ENCODE measurements at regions not wholly inside any gene's neighbourhood (a gene's known extent, or its start where the extent isn't known, plus 50 kb on each side); places are given as distances from the start of the nearest gene placed in this dataset.

DNA sequence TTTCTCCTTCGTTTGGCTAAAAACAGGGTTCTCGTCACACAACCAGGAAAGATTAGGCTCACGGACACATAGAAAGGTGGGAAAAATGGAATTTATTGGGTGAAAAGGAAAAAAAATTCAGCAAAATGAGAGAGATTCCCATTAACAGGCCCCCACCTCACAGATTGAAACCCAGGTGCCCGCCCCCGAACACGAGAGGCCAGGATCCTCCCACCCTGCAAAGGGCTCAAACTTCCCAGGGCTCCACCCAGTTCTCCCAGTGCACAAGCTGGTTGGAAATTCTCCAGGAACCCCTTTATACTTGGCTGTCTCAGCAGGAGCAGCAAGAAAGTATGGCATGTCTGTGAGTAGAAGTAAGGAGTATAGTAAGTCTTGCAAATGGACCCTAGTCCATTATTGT is 499.7 kb downstream of the RWDD3 start:
- peak overlapping the region; percentile 86 for H2AFZ ChIP-seq (ENCODE audit: low read length)
- H3K9me3 ChIP-seq (ENCODE audit: low read depth, low read length) = no peaks in the 10 kb centered on the region
- H3K4me3 ChIP-seq (ENCODE audit: insufficient read depth, low read length) = no peak overlapping the region
- H4K20me1 ChIP-seq (ENCODE audit: insufficient read depth, low read length) = no peaks in the 10 kb centered on the region
- H3K36me3 ChIP-seq (ENCODE audit: insufficient read depth, low read length) = no peaks in the 10 kb centered on the region
- TF ChIP-seq, protein P1, sequence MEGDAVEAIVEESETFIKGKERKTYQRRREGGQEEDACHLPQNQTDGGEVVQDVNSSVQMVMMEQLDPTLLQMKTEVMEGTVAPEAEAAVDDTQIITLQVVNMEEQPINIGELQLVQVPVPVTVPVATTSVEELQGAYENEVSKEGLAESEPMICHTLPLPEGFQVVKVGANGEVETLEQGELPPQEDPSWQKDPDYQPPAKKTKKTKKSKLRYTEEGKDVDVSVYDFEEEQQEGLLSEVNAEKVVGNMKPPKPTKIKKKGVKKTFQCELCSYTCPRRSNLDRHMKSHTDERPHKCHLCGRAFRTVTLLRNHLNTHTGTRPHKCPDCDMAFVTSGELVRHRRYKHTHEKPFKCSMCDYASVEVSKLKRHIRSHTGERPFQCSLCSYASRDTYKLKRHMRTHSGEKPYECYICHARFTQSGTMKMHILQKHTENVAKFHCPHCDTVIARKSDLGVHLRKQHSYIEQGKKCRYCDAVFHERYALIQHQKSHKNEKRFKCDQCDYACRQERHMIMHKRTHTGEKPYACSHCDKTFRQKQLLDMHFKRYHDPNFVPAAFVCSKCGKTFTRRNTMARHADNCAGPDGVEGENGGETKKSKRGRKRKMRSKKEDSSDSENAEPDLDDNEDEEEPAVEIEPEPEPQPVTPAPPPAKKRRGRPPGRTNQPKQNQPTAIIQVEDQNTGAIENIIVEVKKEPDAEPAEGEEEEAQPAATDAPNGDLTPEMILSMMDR (IDR thresholded peaks at IDR 0.05; ENCODE audit: extremely low read depth, low read depth, low read length) = no peak
- peak overlapping the region; percentile 51 for H3K27ac ChIP-seq (ENCODE audit: low read depth, low read length)
- H3K4me2 ChIP-seq (ENCODE audit: insufficient read depth, low read length) = no peak overlapping the region
- no peaks in the 10 kb centered on the region for H3K27me3 ChIP-seq (ENCODE audit: insufficient read depth, low read length)
- no peaks in the 10 kb centered on the region for H3K79me2 ChIP-seq (ENCODE audit: insufficient read depth, low read length)
- DNase-seq (ENCODE audit: insufficient read length, low spot score, missing footprints) = no peak
- peaks cover 5% of the 10 kb centered on the region for H3K4me1 ChIP-seq (ENCODE audit: insufficient read depth, low read length)

DNA sequence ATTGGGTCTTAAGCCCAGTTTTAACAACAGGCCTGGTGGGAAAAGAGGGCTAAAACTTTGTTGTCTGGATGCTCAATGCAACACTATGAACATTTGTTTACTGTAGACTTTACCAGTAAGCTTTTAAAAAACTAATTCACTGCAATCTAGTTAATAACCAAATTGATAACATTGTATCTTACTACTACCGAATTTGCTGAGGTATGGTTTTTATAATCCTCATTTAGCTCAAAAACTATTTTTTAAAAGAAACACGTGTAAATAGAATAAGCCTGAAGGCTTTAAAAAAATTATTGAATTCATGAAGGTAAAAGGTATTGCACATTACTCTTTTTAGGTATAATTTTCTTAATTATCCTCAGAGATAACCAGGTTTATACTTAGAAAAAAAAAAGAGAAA is 500.6 kb downstream of the RWDD3 start:
- Histone ChIP-seq H2AFZ (ENCODE audit: low read length) (no peak overlapping the region), H3K27me3 (ENCODE audit: insufficient read depth, low read length) (no peaks in the 10 kb centered on the region), H3K36me3 (ENCODE audit: insufficient read depth, low read length) (no peaks in the 10 kb centered on the region), H3K4me2 (ENCODE audit: insufficient read depth, low read length) (no peak overlapping the region), H3K79me2 (ENCODE audit: insufficient read depth, low read length) (no peaks in the 10 kb centered on the region), H3K4me3 (ENCODE audit: insufficient read depth, low read length) (no peak overlapping the region), H3K27ac (ENCODE audit: low read depth, low read length) (no peak overlapping the region), H4K20me1 (ENCODE audit: insufficient read depth, low read length) (no peaks in the 10 kb centered on the region), H3K9me3 (ENCODE audit: low read depth, low read length) (no peaks in the 10 kb centered on the region), H3K4me1 (ENCODE audit: insufficient read depth, low read length) (peaks cover 5% of the 10 kb centered on the region)
- TF ChIP-seq, protein P1 (IDR thresholded peaks at IDR 0.05; ENCODE audit: extremely low read depth, low read depth, low read length) = no peak
- DNase-seq (ENCODE audit: insufficient read length, low spot score, missing footprints) = no peak

DNA sequence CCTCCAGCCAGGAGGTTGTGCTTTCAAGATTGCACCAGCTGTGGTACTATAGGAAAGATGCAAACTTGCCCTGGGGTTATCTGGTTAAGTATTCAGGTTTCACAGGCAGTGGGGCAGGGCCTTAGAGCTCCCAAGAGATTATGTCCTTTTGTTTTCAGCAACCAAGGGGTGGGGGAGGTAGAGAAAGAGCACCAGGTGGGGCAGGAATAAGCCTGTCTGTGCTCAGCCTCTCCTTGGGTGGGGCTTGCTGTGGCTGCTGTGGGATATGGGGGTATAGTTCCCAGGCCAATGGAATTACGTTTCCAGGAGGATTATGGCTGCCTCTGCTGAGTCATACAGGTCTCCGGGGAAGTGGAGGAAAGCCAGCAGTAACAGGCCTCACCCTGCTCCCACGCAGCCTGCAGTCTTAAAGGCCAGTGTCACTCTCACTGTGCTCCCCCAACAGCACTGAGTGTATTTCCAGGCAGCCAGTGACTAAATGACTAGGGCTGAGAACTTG is 508.6 kb downstream of the RWDD3 start:
- Histone ChIP-seq H3K27me3 (ENCODE audit: insufficient read depth, low read length) (no peaks in the 10 kb centered on the region), H3K79me2 (ENCODE audit: insufficient read depth, low read length) (no peaks in the 10 kb centered on the region), H3K4me3 (ENCODE audit: insufficient read depth, low read length) (peak overlapping the region; percentile 14), H3K4me2 (ENCODE audit: insufficient read depth, low read length) (peak overlapping the region; percentile 63), H2AFZ (ENCODE audit: low read length) (peak overlapping the region; percentile 58), H3K4me1 (ENCODE audit: insufficient read depth, low read length) (peaks cover 16% of the 10 kb centered on the region), H3K27ac (ENCODE audit: low read depth, low read length) (peak overlapping the region; percentile 79), H4K20me1 (ENCODE audit: insufficient read depth, low read length) (no peaks in the 10 kb centered on the region), H3K9me3 (ENCODE audit: low read depth, low read length) (no peaks in the 10 kb centered on the region), H3K36me3 (ENCODE audit: insufficient read depth, low read length) (no peaks in the 10 kb centered on the region)
- TF ChIP-seq, protein P1 (IDR thresholded peaks at IDR 0.05; ENCODE audit: extremely low read depth, low read depth, low read length) = no peak
- peak; percentile 29 for DNase-seq (ENCODE audit: insufficient read length, low spot score, missing footprints)

DNA sequence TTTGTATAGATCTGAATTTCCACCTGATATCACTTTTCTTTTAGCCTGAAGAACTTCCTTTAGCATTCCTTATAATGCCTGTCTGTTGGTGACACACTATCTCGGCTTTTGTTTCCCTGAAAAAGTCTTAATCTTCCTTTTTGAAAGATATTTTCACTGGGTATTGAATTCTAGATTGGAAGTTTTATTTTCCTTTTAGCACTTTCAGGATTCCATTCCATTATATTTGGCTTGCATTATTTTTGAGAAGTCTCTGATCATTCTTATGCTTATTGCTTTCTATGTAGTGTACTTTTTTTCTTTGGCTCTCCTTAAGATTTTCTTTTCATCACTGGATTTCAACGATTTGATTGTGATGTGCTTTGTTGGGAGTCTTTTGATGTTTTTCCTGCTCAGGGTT is 510.7 kb downstream of the RWDD3 start:
- no peak overlapping the region for H2AFZ ChIP-seq (ENCODE audit: low read length)
- no peaks in the 10 kb centered on the region for H3K9me3 ChIP-seq (ENCODE audit: low read depth, low read length)
- peaks cover 16% of the 10 kb centered on the region for H3K4me1 ChIP-seq (ENCODE audit: insufficient read depth, low read length)
- no peak overlapping the region for H3K4me2 ChIP-seq (ENCODE audit: insufficient read depth, low read length)
- no peak overlapping the region for H3K27ac ChIP-seq (ENCODE audit: low read depth, low read length)
- no peaks in the 10 kb centered on the region for H3K27me3 ChIP-seq (ENCODE audit: insufficient read depth, low read length)
- no peaks in the 10 kb centered on the region for H4K20me1 ChIP-seq (ENCODE audit: insufficient read depth, low read length)
- no peak for DNase-seq (ENCODE audit: insufficient read length, low spot score, missing footprints)
- H3K36me3 ChIP-seq (ENCODE audit: insufficient read depth, low read length) = no peaks in the 10 kb centered on the region
- TF ChIP-seq, protein P1 (IDR thresholded peaks at IDR 0.05; ENCODE audit: extremely low read depth, low read depth, low read length) = no peak
- H3K4me3 ChIP-seq (ENCODE audit: insufficient read depth, low read length) = no peak overlapping the region
- no peaks in the 10 kb centered on the region for H3K79me2 ChIP-seq (ENCODE audit: insufficient read depth, low read length)
